Dendritic cell treated with granulocyte-macrophage colony-stimulating factor and Interleukin-4, amounts not matched to agents 40 ng/mL and 50 ng/mL, for 4 days (primary cell): ENCODE measurements at regions not wholly inside any gene's neighbourhood (a gene's known extent, or its start where the extent isn't known, plus 50 kb on each side); places are given as distances from the start of the nearest gene placed in this dataset.
"Not testable (repeated sequence)": the region's sequence is repeated elsewhere in the genome, so short reads cannot be mapped to it uniquely, and the experiment has no call there.

Experiments
- H3K27ac Mint-ChIP-seq: one replicate; pipeline ENCODE4 v1.8.0; 2022; ENCODE audit warnings: mild to moderate bottlenecking, mixed read lengths
- H3K27me3 Mint-ChIP-seq: one replicate; pipeline ENCODE4 v1.8.0; 2022; ENCODE audit warnings: mild to moderate bottlenecking, mixed read lengths
- H3K36me3 Mint-ChIP-seq: one replicate; pipeline ENCODE4 v1.8.0; 2022; ENCODE audit warnings: low read depth, mixed read lengths
- H3K4me1 Mint-ChIP-seq: one replicate; pipeline ENCODE4 v1.8.0; 2022; ENCODE audit warnings: low read depth, mixed read lengths
- H3K4me3 Mint-ChIP-seq: one replicate; pipeline ENCODE4 v1.8.0; 2022; ENCODE audit warnings: mild to moderate bottlenecking, moderate library complexity, mixed read lengths
- H3K9me3 Mint-ChIP-seq: one replicate; pipeline ENCODE4 v1.8.0; 2022; ENCODE audit warnings: mixed read lengths
- intact Hi-C: fragments of 100-400 bp; cut with micrococcal nuclease; formaldehyde crosslinking; loops from one replicate; pipeline ENCODE4 v1.15.0; 2022

- Mint-ChIP-seq H3K4me3 (no peak overlapping the region), H3K9me3 (peaks cover 14% of the 10 kb centered on the region), H3K27ac (no peak overlapping the region), H3K27me3 (no peaks in the 10 kb centered on the region), H3K4me1 (peaks cover 7% of the 10 kb centered on the region), H3K36me3 (no peaks in the 10 kb centered on the region)
- intact Hi-C loops, result no loop called here
Observed at GRCh38 chrX:55919367-55920221, 202.0 kb downstream of the RRAGB start.

GRCh38 chrX:55924574-55924973 is 207.0 kb downstream of the RRAGB start:
- intact Hi-C loops, result no loop called here
- Mint-ChIP-seq H3K4me1 (peaks cover under 1% of the 10 kb centered on the region), H3K4me3 (no peak overlapping the region), H3K36me3 (no peaks in the 10 kb centered on the region), H3K27ac (no peak overlapping the region), H3K27me3 (no peaks in the 10 kb centered on the region), H3K9me3 (peaks cover 12% of the 10 kb centered on the region)

GRCh38 chrX:55928529-55928928 is 211.0 kb downstream of the RRAGB start:
- H3K4me3 Mint-ChIP-seq, H3K27ac Mint-ChIP-seq, H3K27me3 Mint-ChIP-seq, H3K4me1 Mint-ChIP-seq, intact Hi-C loops, H3K36me3 Mint-ChIP-seq: not testable (repeated sequence)
- H3K9me3 Mint-ChIP-seq, result peaks cover 33% of the 10 kb centered on the region
